ENCODE measurements at regions not wholly inside any gene's neighbourhood (a gene's known extent, or its start where the extent isn't known, plus 50 kb on each side); places are given as distances from the start of the nearest gene placed in this dataset.

- Histone ChIP-seq H3K27ac (ENCODE audit: low read depth in 1 of 2, low read length in 2 of 2) (peak overlapping the region in 1 of 2 donors; percentile 20), H3K9me3 (ENCODE audit: control insufficient read depth in 4 of 4, low read length in 3 of 4) (no peaks in the 10 kb centered on the region), H3K4me1 (ENCODE audit: control insufficient read depth in 4 of 4, insufficient read depth in 4 of 4, low read length in 3 of 4) (peaks cover 0 to 14% (median 5%) of the 10 kb centered on the region in 4 donors), H3K4me3 (ENCODE audit: low read depth in 1 of 3, low read length in 3 of 3) (no peak overlapping the region), H3K27me3 (ENCODE audit: control insufficient read depth in 4 of 4, insufficient read depth in 4 of 4, low read length in 3 of 4) (no peaks in the 10 kb centered on the region), H3K36me3 (ENCODE audit: control insufficient read depth in 4 of 4, insufficient read depth in 3 of 4, low read depth in 1 of 4, low read length in 3 of 4) (no peaks in the 10 kb centered on the region), H3K9ac (ENCODE audit: low read depth in 1 of 2, low read length in 2 of 2) (no peak overlapping the region)
- no peak for DNase-seq (ENCODE audit: low spot score)
- 88% methylated on average over 4 of the region's 4 CpGs for WGBS
- TF ChIP-seq YY1 (IDR thresholded peaks at IDR 0.05): no peak
- no peak for TF ChIP-seq REST (IDR thresholded peaks at IDR 0.05)
- TF ChIP-seq FOXA1 (IDR thresholded peaks at IDR 0.05): no peak
- TF ChIP-seq ATF3 (IDR thresholded peaks at IDR 0.05): no peak
- no peak for TF ChIP-seq GABPA (IDR thresholded peaks at IDR 0.05 in 1 of 2, conservative IDR thresholded peaks at IDR 0.05 in 1 of 2)
- no peak for TF ChIP-seq NR2F2 (IDR thresholded peaks at IDR 0.05)
- no peak for TF ChIP-seq JUND (IDR thresholded peaks at IDR 0.05)
- TF ChIP-seq EGR1 (IDR thresholded peaks at IDR 0.05; ENCODE audit: low read depth in 2 of 2): no peak
- TF ChIP-seq HNF4A (conservative IDR thresholded peaks at IDR 0.05): no peak
- no peak for TF ChIP-seq TAF1 (conservative IDR thresholded peaks at IDR 0.05)
- no peak for TF ChIP-seq RAD21 (IDR thresholded peaks at IDR 0.05)
- TF ChIP-seq ZBTB33 (IDR thresholded peaks at IDR 0.05): no peak
- no peak for TF ChIP-seq HNF4G (IDR thresholded peaks at IDR 0.05)
- no peak for TF ChIP-seq CTCF (IDR thresholded peaks at IDR 0.05; ENCODE audit: low read depth, low read length, missing input control)
- no peak for TF ChIP-seq FOXA2 (IDR thresholded peaks at IDR 0.05)
- no peak for TF ChIP-seq SP1 (IDR thresholded peaks at IDR 0.05)
- TF ChIP-seq RXRA (IDR thresholded peaks at IDR 0.05): no peak
These were observed 131.6 kb upstream of the RREB1 start for GRCh38 chr6:6976193-6976592.

- Histone ChIP-seq H3K27ac (ENCODE audit: low read depth in 1 of 2, low read length in 2 of 2) (no peak overlapping the region), H3K27me3 (ENCODE audit: control insufficient read depth in 4 of 4, insufficient read depth in 4 of 4, low read length in 3 of 4) (no peaks in the 10 kb centered on the region), H3K36me3 (ENCODE audit: control insufficient read depth in 4 of 4, insufficient read depth in 3 of 4, low read depth in 1 of 4, low read length in 3 of 4) (no peaks in the 10 kb centered on the region), H3K4me3 (ENCODE audit: low read depth in 1 of 3, low read length in 3 of 3) (no peak overlapping the region), H3K9ac (ENCODE audit: low read depth in 1 of 2, low read length in 2 of 2) (no peak overlapping the region), H3K9me3 (ENCODE audit: control insufficient read depth in 4 of 4, low read length in 3 of 4) (no peaks in the 10 kb centered on the region), H3K4me1 (ENCODE audit: control insufficient read depth in 4 of 4, insufficient read depth in 4 of 4, low read length in 3 of 4) (peaks cover 0 to 7% (median 1%) of the 10 kb centered on the region in 4 donors)
- DNase-seq (ENCODE audit: low spot score): no peak
- 89% methylated on average over 5 of the region's 5 CpGs for WGBS
- TF ChIP-seq FOXA2 (IDR thresholded peaks at IDR 0.05) (no peak), RXRA (IDR thresholded peaks at IDR 0.05) (no peak), RAD21 (IDR thresholded peaks at IDR 0.05) (no peak), HNF4A (conservative IDR thresholded peaks at IDR 0.05) (no peak), CTCF (IDR thresholded peaks at IDR 0.05; ENCODE audit: low read depth, low read length, missing input control) (no peak), EGR1 (IDR thresholded peaks at IDR 0.05; ENCODE audit: low read depth in 2 of 2) (no peak), GABPA (IDR thresholded peaks at IDR 0.05 in 1 of 2, conservative IDR thresholded peaks at IDR 0.05 in 1 of 2) (no peak), TAF1 (conservative IDR thresholded peaks at IDR 0.05) (no peak), SP1 (IDR thresholded peaks at IDR 0.05) (no peak), JUND (IDR thresholded peaks at IDR 0.05) (no peak), FOXA1 (IDR thresholded peaks at IDR 0.05) (no peak), ATF3 (IDR thresholded peaks at IDR 0.05) (no peak), MAX (IDR thresholded peaks at IDR 0.05) (no peak), YY1 (IDR thresholded peaks at IDR 0.05) (no peak), ZBTB33 (IDR thresholded peaks at IDR 0.05) (no peak), HNF4G (IDR thresholded peaks at IDR 0.05) (no peak)
These were observed 129.0 kb upstream of the RREB1 start for GRCh38 chr6:6978731-6979130.

Measured in liver (tissue), 8 donors.